ENCODE measurements at regions not wholly inside any gene's neighbourhood (a gene's known extent, or its start where the extent isn't known, plus 50 kb on each side); places are given as distances from the start of the nearest gene placed in this dataset.

- DNase-seq (ENCODE audit: low read depth in 2 of 2, low spot score in 1 of 2): no peak
These were observed 341.0 kb downstream of the SEC14L1 start for GRCh38 chr17:77481476-77482374.

DNA sequence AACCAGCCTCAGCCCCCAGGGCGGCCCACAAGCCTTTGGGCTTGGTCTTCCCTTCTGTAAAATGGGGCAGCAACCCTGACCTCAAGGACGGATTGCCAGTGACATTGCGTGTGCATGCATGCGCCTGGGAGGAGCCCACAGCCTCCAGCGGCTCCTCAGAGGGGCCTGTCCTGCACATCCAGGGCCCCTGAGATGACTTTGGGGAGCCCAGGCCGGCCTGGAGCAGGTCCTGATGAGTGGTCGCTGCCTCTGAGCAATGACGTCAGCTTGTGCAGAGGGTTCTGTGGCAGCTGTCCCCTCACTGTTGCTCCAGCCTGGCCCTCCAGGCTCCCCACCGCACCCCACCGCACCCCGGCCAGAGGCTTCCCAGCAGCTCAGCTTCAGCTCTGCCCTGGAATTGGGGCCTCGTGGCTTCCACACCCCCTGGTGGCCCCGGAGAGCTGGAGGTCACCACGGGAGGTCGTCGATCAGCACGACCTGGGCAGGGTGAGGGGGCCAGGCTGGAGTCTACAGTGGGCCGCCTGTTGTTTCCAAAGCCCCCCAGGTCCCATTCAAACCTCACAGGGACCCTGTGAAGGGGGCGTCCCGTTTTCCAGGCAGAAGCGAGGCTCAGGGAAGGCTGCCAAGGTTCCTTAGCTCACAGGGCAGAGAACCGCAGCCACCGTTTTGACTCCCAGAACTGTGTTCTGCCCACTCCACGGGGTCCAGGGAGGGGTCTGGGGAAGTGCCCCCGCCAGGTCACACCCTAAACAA, 341.8 kb downstream of the SEC14L1 start:
- no peak for DNase-seq (ENCODE audit: low read depth in 2 of 2, low spot score in 1 of 2)

- DNase-seq (ENCODE audit: low read depth in 2 of 2, low spot score in 1 of 2): no peak
These were observed 342.4 kb downstream of the SEC14L1 start for GRCh38 chr17:77483128-77483598.

GRCh38 chr17:77484111-77484510, 343.3 kb downstream of the SEC14L1 start:
- no peak for DNase-seq (ENCODE audit: low read depth in 2 of 2, low spot score in 1 of 2)

GRCh38 chr17:77485089-77485833, 344.5 kb downstream of the SEC14L1 start:
- no peak for DNase-seq (ENCODE audit: low read depth in 2 of 2, low spot score in 1 of 2)

DNA sequence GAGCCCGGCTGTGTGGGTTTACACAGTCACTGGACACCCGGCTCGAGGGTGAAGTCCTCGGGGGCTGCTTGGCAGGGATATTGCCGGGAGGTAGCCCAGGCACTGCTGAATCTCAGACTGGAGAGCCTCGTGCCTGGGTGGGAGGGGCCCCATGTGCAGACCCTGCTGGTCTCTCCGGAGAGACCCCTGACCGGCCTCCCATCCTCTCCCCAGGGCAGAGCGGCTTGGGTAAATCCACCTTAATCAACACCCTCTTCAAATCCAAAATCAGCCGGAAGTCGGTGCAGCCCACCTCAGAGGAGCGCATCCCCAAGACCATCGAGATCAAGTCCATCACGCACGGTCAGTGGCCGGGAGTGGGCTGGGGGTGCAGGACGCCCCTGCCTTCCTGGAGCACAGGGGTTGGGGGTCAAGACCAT, 346.5 kb downstream of the SEC14L1 start:
- no peak for DNase-seq (ENCODE audit: low read depth in 2 of 2, low spot score in 1 of 2)

- DNase-seq (ENCODE audit: low read depth in 2 of 2, low spot score in 1 of 2): no peak
These were observed 347.1 kb downstream of the SEC14L1 start for GRCh38 chr17:77487677-77488530.

- no peak for DNase-seq (ENCODE audit: low read depth in 2 of 2, low spot score in 1 of 2)
These were observed 347.9 kb downstream of the SEC14L1 start for GRCh38 chr17:77488531-77489238.

DNA sequence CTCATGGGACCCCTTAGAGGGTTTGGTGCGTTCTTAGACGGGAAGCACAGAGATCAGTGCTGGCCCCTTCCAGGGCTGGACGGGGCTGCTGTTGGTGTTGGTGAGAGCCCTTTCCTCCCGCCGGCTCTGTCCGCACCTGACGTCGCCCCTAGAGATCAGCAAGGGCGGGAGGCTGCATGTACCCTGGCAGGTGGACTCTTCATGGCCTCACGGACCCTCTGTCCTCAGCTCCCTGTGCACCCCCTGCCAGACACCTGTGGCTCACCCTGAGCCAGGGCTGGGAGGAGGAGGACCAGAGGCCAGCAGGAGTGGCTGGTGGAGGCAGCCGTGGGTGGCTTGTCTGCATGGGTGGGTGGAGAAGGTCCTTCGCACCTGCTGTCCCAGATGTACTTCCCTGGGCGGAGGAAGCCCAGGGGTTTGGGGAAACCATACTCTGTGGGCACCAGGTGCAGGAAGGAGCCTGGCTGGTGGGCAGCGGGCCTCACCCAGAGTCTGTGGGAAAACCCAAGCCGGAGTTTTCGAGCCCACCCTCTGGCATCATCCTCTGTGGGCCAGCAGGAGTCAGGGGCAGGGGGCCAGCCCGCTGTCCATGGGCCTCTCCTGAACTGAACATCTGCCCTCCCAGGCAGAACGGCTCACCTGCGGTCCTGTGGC, 348.6 kb downstream of the SEC14L1 start:
- no peak for DNase-seq (ENCODE audit: low read depth in 2 of 2, low spot score in 1 of 2)

DNA sequence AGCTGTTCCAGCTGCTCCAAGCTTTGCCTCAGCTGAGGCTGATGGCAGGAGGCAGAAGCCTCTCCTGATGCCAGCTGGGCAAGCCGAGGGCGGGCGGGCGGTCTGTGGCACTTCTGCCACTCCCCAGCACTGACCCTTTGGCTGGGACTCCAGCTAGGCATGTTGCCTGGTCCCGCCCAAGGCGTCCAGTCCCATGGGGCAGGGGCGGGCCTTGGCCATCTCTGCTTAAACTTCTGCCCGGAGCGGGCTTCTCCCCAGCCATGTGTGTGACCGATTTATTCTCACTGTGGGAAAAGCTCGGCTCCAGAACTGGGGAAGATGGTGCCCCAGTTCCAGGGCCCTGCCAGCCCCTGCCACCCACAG, 349.1 kb downstream of the SEC14L1 start:
- no peak for DNase-seq (ENCODE audit: low read depth in 2 of 2, low spot score in 1 of 2)

DNA sequence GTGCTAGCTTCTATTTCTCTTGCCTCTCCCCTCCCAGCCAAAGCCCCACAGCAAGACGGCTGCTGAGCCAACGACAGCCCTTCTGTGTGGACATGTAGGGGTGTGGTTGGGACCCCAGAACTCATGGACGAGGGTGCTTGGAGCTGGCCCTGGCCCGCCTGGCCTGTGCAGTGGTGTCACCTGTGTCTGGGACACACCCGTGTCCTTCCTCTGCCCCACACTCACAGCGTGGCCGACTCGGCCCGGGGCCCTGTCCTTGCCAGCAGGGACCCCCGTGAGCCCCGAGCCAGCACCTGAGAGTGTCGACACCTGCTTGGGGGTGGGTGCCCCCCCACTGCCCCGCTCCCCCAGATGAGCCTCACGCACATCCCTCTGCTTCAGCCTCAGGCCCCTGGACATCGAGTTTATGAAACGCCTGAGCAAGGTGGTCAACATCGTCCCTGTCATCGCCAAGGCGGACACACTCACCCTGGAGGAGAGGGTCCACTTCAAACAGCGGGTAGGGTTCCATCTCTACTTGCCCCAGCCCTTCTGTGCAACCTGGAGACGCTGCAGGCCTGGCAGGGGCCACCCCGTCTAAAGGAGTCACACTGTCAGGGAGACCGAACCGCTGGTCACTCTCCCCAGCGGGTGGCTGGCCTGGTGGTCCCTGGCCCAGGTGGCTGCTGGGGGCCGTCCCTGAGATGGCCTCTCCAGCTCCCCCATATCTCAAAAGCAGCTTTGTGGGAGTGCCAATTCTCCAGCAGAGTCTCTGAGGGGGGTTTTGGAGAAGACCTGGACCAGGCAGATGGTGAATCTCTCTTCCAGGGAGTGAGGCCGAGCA, 349.8 kb downstream of the SEC14L1 start:
- no peak for DNase-seq (ENCODE audit: low read depth in 2 of 2, low spot score in 1 of 2)

GRCh38 chr17:77491921-77492445, 351.2 kb downstream of the SEC14L1 start:
- no peak for DNase-seq (ENCODE audit: low read depth in 2 of 2, low spot score in 1 of 2)

DNA sequence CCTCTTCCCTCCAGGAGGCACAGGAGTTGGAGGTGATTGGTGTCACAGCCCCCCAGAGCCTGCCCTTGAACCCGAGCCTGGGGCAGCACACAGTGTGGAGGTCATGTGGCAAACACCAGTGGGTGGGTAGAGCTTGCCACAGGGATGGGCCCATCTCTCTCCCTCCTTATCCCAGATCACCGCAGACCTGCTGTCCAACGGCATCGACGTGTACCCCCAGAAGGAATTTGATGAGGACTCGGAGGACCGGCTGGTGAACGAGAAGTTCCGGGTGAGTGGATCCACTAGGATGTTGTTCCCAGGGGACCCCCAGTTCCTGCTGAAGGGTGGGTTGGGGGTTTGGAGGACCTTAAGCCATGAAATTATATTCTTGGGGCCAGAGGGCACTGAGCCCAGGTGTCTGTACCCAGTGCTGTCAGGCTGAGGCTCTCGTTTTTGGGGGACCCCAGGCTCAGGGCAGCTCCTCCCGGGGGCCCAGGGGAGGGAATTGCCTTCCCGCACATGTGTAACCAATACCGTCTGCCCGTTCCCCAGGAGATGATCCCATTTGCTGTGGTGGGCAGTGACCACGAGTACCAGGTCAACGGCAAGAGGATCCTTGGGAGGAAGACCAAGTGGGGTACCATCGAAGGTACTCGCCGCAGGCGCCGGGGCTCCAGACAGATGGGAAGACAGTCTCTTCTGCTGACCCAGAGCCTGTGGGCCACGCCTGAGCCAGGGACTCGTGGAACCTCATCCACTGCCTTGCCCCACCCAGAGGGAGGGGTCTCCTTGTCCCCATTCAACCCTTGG, 351.9 kb downstream of the SEC14L1 start:
- no peak for DNase-seq (ENCODE audit: low read depth in 2 of 2, low spot score in 1 of 2)

DNA sequence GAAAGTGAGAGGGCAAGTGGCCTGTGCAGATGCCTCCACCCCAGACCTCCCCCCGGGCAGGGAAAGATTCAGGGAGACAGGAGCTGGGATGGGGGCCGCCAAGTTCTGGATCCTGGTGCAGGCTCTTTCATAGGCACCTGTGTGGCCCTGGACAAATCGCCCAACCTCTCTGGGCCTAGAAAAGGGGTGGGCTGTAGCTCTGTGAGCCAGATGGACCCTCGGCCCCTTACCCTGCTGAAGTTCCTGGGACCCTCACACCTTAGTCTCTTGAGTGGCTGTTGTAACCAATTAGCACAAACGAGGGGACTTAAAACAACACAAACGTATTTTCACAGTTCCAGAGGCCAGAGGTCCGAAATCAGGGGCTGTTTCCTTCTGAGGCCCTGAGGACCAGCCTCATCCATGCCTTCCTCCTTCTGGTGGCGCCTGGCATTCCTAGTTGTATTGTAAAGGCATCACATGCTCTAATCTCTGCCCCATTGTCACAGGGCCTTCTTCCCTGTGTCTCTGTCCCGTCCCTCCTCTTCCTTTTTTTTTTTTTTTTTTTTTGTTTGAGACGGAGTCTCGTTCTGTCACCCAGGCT, 352.6 kb downstream of the SEC14L1 start:
- no peak for DNase-seq (ENCODE audit: low read depth in 2 of 2, low spot score in 1 of 2)

- DNase-seq (ENCODE audit: low read depth in 2 of 2, low spot score in 1 of 2): no peak
These were observed 353.3 kb downstream of the SEC14L1 start for GRCh38 chr17:77493901-77494663.

DNA sequence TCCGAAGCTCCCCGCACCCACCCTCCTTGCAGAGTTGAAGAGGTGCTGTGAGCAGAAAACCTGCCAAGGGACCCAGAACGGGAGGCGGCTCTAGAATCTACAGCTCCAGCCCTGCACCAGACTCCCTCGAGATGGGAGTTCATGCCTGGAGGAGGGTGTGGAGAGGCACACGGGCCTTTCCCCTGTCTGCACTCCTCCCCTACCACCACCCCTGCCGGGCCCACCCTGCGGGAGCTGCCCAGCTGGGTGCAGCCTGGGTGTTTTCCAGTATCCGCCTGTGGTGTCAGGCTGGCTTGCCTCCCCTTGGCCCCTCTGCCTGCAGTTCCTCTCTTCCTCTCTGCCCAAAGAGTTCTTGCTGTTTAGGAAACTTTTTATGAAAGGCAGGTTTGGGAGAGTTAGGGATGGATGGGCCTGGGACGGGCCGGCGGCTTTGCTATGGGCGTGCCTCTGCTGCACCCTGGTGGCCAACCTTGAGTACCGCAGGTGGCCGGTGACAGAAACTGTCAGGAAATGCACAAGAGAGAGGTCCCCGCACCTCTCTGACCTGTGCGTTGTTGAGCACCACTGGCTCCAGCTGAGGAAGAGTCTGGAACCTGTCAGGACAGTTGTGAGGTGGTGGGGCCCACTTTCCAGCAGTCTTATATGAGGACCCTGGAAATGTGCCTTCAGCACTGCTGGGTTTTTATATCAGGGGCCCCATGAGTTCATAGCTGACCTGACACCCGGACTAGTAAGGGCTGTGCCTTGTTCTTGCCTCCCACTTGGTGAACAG, 354.1 kb downstream of the SEC14L1 start:
- peak; percentile 51 to 60 for DNase-seq (ENCODE audit: low read depth in 2 of 2, low spot score in 1 of 2)
